ENCODE measurements at regions not wholly inside any gene's neighbourhood (a gene's known extent, or its start where the extent isn't known, plus 50 kb on each side); places are given as distances from the start of the nearest gene placed in this dataset.

DNA sequence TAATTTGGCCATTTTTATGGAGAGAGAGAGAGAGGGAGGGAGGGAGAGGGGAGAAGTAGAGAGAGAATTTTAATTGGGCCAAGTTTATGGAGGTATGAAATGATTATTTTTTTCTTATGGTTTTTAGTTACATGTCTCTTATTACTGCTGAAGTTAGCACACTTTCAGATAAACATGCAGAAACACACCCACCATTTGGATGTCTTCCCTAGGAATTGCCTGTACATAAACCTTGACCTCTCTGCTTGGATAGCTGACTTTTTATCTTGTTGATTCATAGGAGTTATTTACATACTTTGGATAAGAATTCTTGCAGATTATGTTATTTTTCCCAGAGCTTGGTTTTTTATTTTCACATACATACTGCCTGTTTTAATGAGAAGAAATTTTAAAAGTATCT, 310.2 kb upstream of the ADAMTS5 start:
- CTCF ChIA-PET = interaction anchor here (1.1 kb wide), 1 partner anchor 9 kb away, joined by 4 read pairs; no protein-coding TSS in a partner anchor
- TF ChIP-seq, protein P1, sequence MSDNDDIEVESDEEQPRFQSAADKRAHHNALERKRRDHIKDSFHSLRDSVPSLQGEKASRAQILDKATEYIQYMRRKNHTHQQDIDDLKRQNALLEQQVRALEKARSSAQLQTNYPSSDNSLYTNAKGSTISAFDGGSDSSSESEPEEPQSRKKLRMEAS (IDR thresholded peaks at IDR 0.05; ENCODE audit: insufficient read depth, insufficient read length) = no peak
- TF ChIP-seq, protein P2, sequence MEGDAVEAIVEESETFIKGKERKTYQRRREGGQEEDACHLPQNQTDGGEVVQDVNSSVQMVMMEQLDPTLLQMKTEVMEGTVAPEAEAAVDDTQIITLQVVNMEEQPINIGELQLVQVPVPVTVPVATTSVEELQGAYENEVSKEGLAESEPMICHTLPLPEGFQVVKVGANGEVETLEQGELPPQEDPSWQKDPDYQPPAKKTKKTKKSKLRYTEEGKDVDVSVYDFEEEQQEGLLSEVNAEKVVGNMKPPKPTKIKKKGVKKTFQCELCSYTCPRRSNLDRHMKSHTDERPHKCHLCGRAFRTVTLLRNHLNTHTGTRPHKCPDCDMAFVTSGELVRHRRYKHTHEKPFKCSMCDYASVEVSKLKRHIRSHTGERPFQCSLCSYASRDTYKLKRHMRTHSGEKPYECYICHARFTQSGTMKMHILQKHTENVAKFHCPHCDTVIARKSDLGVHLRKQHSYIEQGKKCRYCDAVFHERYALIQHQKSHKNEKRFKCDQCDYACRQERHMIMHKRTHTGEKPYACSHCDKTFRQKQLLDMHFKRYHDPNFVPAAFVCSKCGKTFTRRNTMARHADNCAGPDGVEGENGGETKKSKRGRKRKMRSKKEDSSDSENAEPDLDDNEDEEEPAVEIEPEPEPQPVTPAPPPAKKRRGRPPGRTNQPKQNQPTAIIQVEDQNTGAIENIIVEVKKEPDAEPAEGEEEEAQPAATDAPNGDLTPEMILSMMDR (IDR thresholded peaks at IDR 0.05; ENCODE audit: extremely low read depth in 1 of 2, insufficient read depth in 1 of 2, low read depth in 1 of 2, low read length in 2 of 2) = no peak
- TF ChIP-seq MYC (IDR thresholded peaks at IDR 0.05; ENCODE audit: low read depth, low read length) (no peak), POLR2AphosphoS5 (IDR thresholded peaks at IDR 0.05; ENCODE audit: insufficient read depth, low read depth, low read length) (no peak), POLR2A (IDR thresholded peaks at IDR 0.05; ENCODE audit: low read depth, low read length) (no peak)

DNA sequence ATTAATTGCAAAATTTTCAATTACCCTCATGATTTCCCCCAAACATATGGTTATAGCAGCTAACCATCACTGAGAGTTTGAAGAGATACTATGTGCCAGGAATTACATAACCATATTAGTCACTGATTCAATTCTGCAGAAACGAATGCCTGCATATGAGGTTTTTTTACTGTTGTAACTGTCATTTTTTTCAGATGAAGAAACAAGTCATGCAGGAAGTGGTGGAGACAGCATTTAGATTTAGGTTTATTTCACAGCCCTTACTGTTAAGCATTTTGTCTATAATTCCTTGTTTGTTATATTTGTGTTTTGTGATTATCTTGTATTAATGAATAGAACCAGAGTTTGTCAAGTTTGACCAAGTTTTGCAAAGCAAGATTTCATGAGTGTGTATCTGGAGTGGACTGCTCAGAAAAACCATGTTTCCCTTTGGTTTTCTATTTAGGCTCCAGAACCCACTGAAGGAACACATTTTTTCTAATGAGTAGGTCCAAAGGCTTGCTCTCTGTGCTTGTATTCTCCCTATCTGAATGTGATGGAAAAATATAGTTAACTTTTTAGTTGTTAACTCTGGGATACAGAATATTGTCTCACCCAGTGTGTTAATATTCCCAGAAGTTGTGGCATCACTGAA, 308.5 kb upstream of the ADAMTS5 start:
- no peak overlapping the region for H3K27ac ChIP-seq (ENCODE audit: insufficient read depth, low read depth, low read length)
- H3K27me3 ChIP-seq (ENCODE audit: control insufficient read depth in 2 of 2, insufficient read depth in 2 of 2, low read length in 2 of 2) = no peaks in the 10 kb centered on the region
- H3K79me2 ChIP-seq (ENCODE audit: control insufficient read depth, insufficient read depth, low read length) = no peaks in the 10 kb centered on the region
- H3K9ac ChIP-seq (replicated peaks; ENCODE audit: extremely low read depth, insufficient read depth, low read length) = no peak overlapping the region
- intact Hi-C loops (cut with micrococcal nuclease) (no loop called here), dilution Hi-C loops (cut with MboI; ENCODE audit: extremely low pct_ligation_motif_present, low sequenced_read_pairs) (no loop called here)
- H3K9me3 ChIP-seq (replicated peaks; ENCODE audit: control insufficient read depth, insufficient read depth, low read length) = no peaks in the 10 kb centered on the region
- H4K20me1 ChIP-seq (replicated peaks; ENCODE audit: control insufficient read depth, extremely low read depth, insufficient read depth, low read length) = no peaks in the 10 kb centered on the region
- H3K4me1 ChIP-seq (ENCODE audit: control insufficient read depth, extremely low read depth, insufficient read depth, low read length) = no peaks in the 10 kb centered on the region
- H3K4me3 ChIP-seq (replicated peaks in 1 of 3; ENCODE audit: insufficient read depth in 1 of 3, low read depth in 1 of 3, low read length in 3 of 3) = no peak overlapping the region
- H3K36me3 ChIP-seq (ENCODE audit: control insufficient read depth in 2 of 2, extremely low read depth in 1 of 2, insufficient read depth in 2 of 2, low read length in 2 of 2) = no peaks in the 10 kb centered on the region
- BruUV-seq (replicated peaks) = no TSS peak
- H2AFZ ChIP-seq (ENCODE audit: low read depth, low read length) = no peak overlapping the region
- H3K9me1 ChIP-seq (replicated peaks; ENCODE audit: control insufficient read depth, extremely low read depth, insufficient read depth, low read length) = no peaks in the 10 kb centered on the region
- H3K4me2 ChIP-seq (ENCODE audit: insufficient read depth, low read length) = no peak overlapping the region
- POLR2A ChIA-PET = no interaction called here
- no peak for TF ChIP-seq POLR2A (IDR thresholded peaks at IDR 0.05; ENCODE audit: low read depth, low read length)
- TF ChIP-seq MYC (IDR thresholded peaks at IDR 0.05; ENCODE audit: low read depth, low read length) = no peak
- TF ChIP-seq, protein P1 (IDR thresholded peaks at IDR 0.05; ENCODE audit: insufficient read depth, insufficient read length) = no peak
- no peak for TF ChIP-seq EZH2 (IDR thresholded peaks at IDR 0.05; ENCODE audit: borderline replicate concordance, low read depth, low read length, severe bottlenecking)
- TF ChIP-seq FOS (IDR thresholded peaks at IDR 0.05; ENCODE audit: borderline replicate concordance, insufficient read depth, low read length) = no peak
- TF ChIP-seq, protein P2 (IDR thresholded peaks at IDR 0.05; ENCODE audit: extremely low read depth in 1 of 2, insufficient read depth in 1 of 2, low read depth in 1 of 2, low read length in 2 of 2) = no peak
- no peak for TF ChIP-seq GATA2 (IDR thresholded peaks at IDR 0.05; ENCODE audit: insufficient read depth, insufficient read length, low read depth, low read length)
- TF ChIP-seq JUN (IDR thresholded peaks at IDR 0.05; ENCODE audit: borderline replicate concordance, insufficient read depth, insufficient read length, low read depth) = no peak
- TF ChIP-seq POLR2AphosphoS5 (IDR thresholded peaks at IDR 0.05; ENCODE audit: insufficient read depth, low read depth, low read length) = no peak
- FAIRE-seq = no peak
- DNase-seq (ENCODE audit: low read depth, low spot score) = no peak
- CTCF ChIA-PET = no interaction called here

More for the DNA sequence above, 310.2 kb upstream of the ADAMTS5 start:
- POLR2A ChIA-PET = no interaction called here
- no peaks in the 10 kb centered on the region for H3K9me3 ChIP-seq (replicated peaks; ENCODE audit: control insufficient read depth, insufficient read depth, low read length)
- H3K9me1 ChIP-seq (replicated peaks; ENCODE audit: control insufficient read depth, extremely low read depth, insufficient read depth, low read length) = no peaks in the 10 kb centered on the region
- H3K9ac ChIP-seq (replicated peaks; ENCODE audit: extremely low read depth, insufficient read depth, low read length) = no peak overlapping the region
- no peaks in the 10 kb centered on the region for H3K27me3 ChIP-seq (ENCODE audit: control insufficient read depth in 2 of 2, insufficient read depth in 2 of 2, low read length in 2 of 2)
- no peaks in the 10 kb centered on the region for H3K79me2 ChIP-seq (ENCODE audit: control insufficient read depth, insufficient read depth, low read length)
- no peak overlapping the region for H3K4me3 ChIP-seq (replicated peaks in 1 of 3; ENCODE audit: insufficient read depth in 1 of 3, low read depth in 1 of 3, low read length in 3 of 3)
- no peaks in the 10 kb centered on the region for H3K36me3 ChIP-seq (ENCODE audit: control insufficient read depth in 2 of 2, extremely low read depth in 1 of 2, insufficient read depth in 2 of 2, low read length in 2 of 2)
- no peak overlapping the region for H3K27ac ChIP-seq (ENCODE audit: insufficient read depth, low read depth, low read length)
- no peak overlapping the region for H3K4me2 ChIP-seq (ENCODE audit: insufficient read depth, low read length)
- intact Hi-C loops (cut with micrococcal nuclease) = no loop called here
- H2AFZ ChIP-seq (ENCODE audit: low read depth, low read length) = no peak overlapping the region
- no peaks in the 10 kb centered on the region for H3K4me1 ChIP-seq (ENCODE audit: control insufficient read depth, extremely low read depth, insufficient read depth, low read length)
- BruUV-seq (replicated peaks) = no TSS peak
- FAIRE-seq (no peak), DNase-seq (ENCODE audit: low read depth, low spot score) (no peak)
- H4K20me1 ChIP-seq (replicated peaks; ENCODE audit: control insufficient read depth, extremely low read depth, insufficient read depth, low read length) = no peaks in the 10 kb centered on the region
- dilution Hi-C loops (cut with MboI; ENCODE audit: extremely low pct_ligation_motif_present, low sequenced_read_pairs) = no loop called here
